ENCODE measurements at regions not wholly inside any gene's neighbourhood (a gene's known extent, or its start where the extent isn't known, plus 50 kb on each side); places are given as distances from the start of the nearest gene placed in this dataset.

GRCh38 chr12:41946106-41946505 lies 198.6 kb downstream of the GXYLT1 start:
- no peak for TF ChIP-seq CTCF (IDR thresholded peaks at IDR 0.05; ENCODE audit: low read depth, low read length)
- no peak for TF ChIP-seq EZH2phosphoT487 (IDR thresholded peaks at IDR 0.05; ENCODE audit: low read depth)
